Keratinocyte (primary cell): ENCODE measurements at regions not wholly inside any gene's neighbourhood (a gene's known extent, or its start where the extent isn't known, plus 50 kb on each side); places are given as distances from the start of the nearest gene placed in this dataset.

Experiments
- DNase-seq: peaks from one replicate; pipeline ENCODE4 v3.0.0-alpha.2; 2011; ENCODE audit warnings: low read depth, missing footprints, low spot score
- FAIRE-seq: peaks from 2 replicates; lab custom pipeline; 2011; peaks lifted over from hg19 to GRCh38; lab: Jason Lieb, UNC
- H2AFZ ChIP-seq: 2 replicates; pipeline ENCODE4 v1.6.0; 2012; ENCODE audit warnings: low read length, control low read depth, inconsistent platforms; ENCODE audit not compliant: control insufficient read depth
- H3K27ac ChIP-seq: 2 replicates; pipeline ENCODE4 v1.5.1; 2011; ENCODE audit warnings: low read length; ENCODE audit not compliant: control insufficient read depth, insufficient read depth
- H3K27me3 ChIP-seq: 3 replicates; pipeline ENCODE4 v1.6.0; 2011; ENCODE audit warnings: low read length; ENCODE audit not compliant: control insufficient read depth, insufficient read depth; ENCODE audit errors: extremely low read depth
- H3K36me3 ChIP-seq, 2 experiments: 2 replicates in 1 of 2; 3 replicates in 1 of 2; pipeline ENCODE4 v1.5.1; 2011; ENCODE audit warnings: low read length in 2 of 2, mild to moderate bottlenecking in 1 of 2; ENCODE audit not compliant: control insufficient read depth in 2 of 2, insufficient read depth in 2 of 2; ENCODE audit errors: extremely low read depth in 1 of 2
- H3K4me1 ChIP-seq: 3 replicates; pipeline ENCODE4 v1.5.1; 2011; ENCODE audit warnings: low read length; ENCODE audit not compliant: control insufficient read depth, insufficient read depth; ENCODE audit errors: extremely low read depth
- H3K4me2 ChIP-seq: 3 replicates; pipeline ENCODE4 v1.6.0; 2011; ENCODE audit warnings: low read depth, low read length; ENCODE audit not compliant: control insufficient read depth, insufficient read depth; ENCODE audit errors: extremely low read depth
- H3K4me3 ChIP-seq, 3 experiments: fragments of 200-600 bp in 1 of 3; sonication (generic) in 1 of 3; 2 replicates in 2 of 3; 3 replicates in 1 of 3; pipeline ENCODE4 v1.5.1; 2011 to 2016; ENCODE audit warnings: low read length in 3 of 3, mild to moderate bottlenecking in 3 of 3, control low read depth in 2 of 3, inconsistent platforms in 1 of 3, low read depth in 1 of 3, mixed read lengths in 1 of 3, mixed run types in 1 of 3, moderate library complexity in 1 of 3; ENCODE audit not compliant: control insufficient read depth in 2 of 3, insufficient read depth in 2 of 3; ENCODE audit errors: extremely low read depth in 1 of 3
- H3K79me2 ChIP-seq: 2 replicates; pipeline ENCODE4 v1.6.0; 2012; ENCODE audit warnings: low read length; ENCODE audit not compliant: control insufficient read depth, insufficient read depth
- H3K9ac ChIP-seq: 3 replicates; pipeline ENCODE4 v1.6.0; 2011; ENCODE audit warnings: low read length; ENCODE audit not compliant: control insufficient read depth, insufficient read depth; ENCODE audit errors: extremely low read depth
- H3K9me1 ChIP-seq: 3 replicates; pipeline ENCODE4 v1.6.0; 2011; ENCODE audit warnings: low read length; ENCODE audit not compliant: control insufficient read depth, insufficient read depth; ENCODE audit errors: extremely low read depth
- H3K9me3 ChIP-seq: 2 replicates; pipeline ENCODE4 v1.5.1; 2012; ENCODE audit warnings: low read depth, low read length; ENCODE audit not compliant: control insufficient read depth
- H4K20me1 ChIP-seq: 3 replicates; pipeline ENCODE4 v1.6.0; 2011; ENCODE audit warnings: low read length; ENCODE audit not compliant: control insufficient read depth, insufficient read depth; ENCODE audit errors: extremely low read depth
- EZH2 ChIP-seq: IDR thresholded peaks from one replicate; pipeline ENCODE4 v1.6.1; 2012; ENCODE audit warnings: inconsistent platforms, mild to moderate bottlenecking, low read length, moderate library complexity
- dilution Hi-C: fragments of 300-500 bp; cut with MboI; formaldehyde crosslinking; loops from one replicate; pipeline ENCODE4 v1.7.0; 2020; ENCODE audit warnings: low sequenced_read_pairs; ENCODE audit not compliant: extremely low pct_ligation_motif_present
- TF ChIP-seq, protein P1 (sequence below), 3 experiments: IDR thresholded peaks in 1 of 3; conservative IDR thresholded peaks in 1 of 3; optimal IDR thresholded peaks in 1 of 3; 2 replicates in 2 of 3; 3 replicates in 1 of 3; pipeline versions ENCODE3 to v1.5.1; 2011; ENCODE audit warnings: low read length in 3 of 3, mild to moderate bottlenecking in 3 of 3, moderate library complexity in 2 of 3, control low read depth in 1 of 3, inconsistent platforms in 1 of 3; ENCODE audit not compliant: insufficient read depth in 2 of 3; ENCODE audit errors: extremely low read depth in 1 of 3

DNA sequence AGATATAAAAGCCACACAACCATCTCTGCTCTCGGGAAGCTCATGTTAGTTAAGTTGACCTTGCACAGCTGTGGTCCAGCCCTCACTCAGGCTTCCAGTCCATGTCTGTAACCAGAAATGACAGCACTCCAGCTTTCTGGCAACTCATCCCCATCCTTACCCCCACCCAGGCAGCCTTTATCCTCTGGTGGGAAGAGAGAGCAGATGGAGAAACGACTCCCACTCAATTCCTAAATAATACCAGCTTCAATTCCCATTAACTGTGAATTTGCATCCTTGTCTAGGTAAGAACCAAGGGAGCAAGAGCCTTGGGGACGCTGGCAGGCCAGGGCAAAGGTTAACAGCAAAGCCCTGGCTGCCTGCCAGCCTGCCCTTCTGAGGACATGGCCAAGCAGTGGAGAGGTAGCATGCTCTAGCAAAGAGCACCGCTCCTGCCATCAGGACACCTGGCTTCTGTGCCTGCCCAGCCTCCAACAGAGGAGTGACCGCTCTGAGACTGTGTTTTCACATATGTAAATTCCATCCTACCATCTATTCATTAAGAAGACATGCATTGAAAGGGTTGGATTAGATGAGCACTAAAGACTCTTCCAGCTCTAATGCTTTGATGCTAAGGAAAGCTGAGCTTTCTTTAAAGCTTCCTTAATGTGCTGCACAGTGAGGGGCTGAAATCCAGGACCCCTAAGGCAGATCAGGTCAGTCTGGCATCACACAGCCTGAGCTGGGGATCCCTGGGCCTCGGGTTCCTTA, 236.1 kb downstream of the GRIN2B start:
- H3K79me2 ChIP-seq: no peaks in the 10 kb centered on the region
- no peak for DNase-seq
- no peak overlapping the region for H2AFZ ChIP-seq
- no peaks in the 10 kb centered on the region for H3K9me3 ChIP-seq
- no peaks in the 10 kb centered on the region for H3K9me1 ChIP-seq
- H3K4me3 ChIP-seq: no peak overlapping the region
- H3K4me2 ChIP-seq: no peak overlapping the region
- H3K27me3 ChIP-seq: no peaks in the 10 kb centered on the region
- H4K20me1 ChIP-seq: no peaks in the 10 kb centered on the region
- H3K4me1 ChIP-seq: no peaks in the 10 kb centered on the region
- no peaks in the 10 kb centered on the region for H3K36me3 ChIP-seq
- no peak overlapping the region for H3K9ac ChIP-seq
- no peak for TF ChIP-seq EZH2
- TF ChIP-seq, protein P1, sequence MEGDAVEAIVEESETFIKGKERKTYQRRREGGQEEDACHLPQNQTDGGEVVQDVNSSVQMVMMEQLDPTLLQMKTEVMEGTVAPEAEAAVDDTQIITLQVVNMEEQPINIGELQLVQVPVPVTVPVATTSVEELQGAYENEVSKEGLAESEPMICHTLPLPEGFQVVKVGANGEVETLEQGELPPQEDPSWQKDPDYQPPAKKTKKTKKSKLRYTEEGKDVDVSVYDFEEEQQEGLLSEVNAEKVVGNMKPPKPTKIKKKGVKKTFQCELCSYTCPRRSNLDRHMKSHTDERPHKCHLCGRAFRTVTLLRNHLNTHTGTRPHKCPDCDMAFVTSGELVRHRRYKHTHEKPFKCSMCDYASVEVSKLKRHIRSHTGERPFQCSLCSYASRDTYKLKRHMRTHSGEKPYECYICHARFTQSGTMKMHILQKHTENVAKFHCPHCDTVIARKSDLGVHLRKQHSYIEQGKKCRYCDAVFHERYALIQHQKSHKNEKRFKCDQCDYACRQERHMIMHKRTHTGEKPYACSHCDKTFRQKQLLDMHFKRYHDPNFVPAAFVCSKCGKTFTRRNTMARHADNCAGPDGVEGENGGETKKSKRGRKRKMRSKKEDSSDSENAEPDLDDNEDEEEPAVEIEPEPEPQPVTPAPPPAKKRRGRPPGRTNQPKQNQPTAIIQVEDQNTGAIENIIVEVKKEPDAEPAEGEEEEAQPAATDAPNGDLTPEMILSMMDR (optimal IDR thresholded peaks at IDR 0.05 in 1 of 3, IDR thresholded peaks at IDR 0.05 in 1 of 3, conservative IDR thresholded peaks at IDR 0.05 in 1 of 3; ENCODE audit: extremely low read depth in 1 of 3, insufficient read depth in 2 of 3, low read length in 3 of 3): no peak
- H3K27ac ChIP-seq: no peak overlapping the region
- dilution Hi-C loops: no loop called here
- FAIRE-seq: no peak

DNA sequence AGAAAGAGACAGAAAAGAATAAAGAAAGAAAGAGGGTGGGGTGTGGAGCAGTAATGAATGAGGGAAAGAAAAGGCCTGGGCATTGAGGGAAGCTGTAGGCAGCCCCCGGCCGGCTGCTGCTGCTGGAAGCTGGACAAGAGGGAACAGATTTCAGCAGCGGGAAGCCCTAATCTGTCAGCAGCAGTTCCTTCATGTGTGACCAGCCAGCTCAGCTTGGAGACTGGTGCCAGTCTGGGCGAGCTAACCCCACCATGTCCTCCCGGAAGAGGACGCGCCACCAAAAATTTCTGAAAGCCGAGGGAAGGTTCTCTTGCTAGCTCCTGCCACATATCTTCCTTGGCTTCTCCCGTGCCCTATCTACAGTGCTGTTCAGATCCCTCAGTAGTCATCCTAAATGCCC, 236.8 kb downstream of the GRIN2B start:
- FAIRE-seq: no peak
- Histone ChIP-seq H3K9me3 (no peaks in the 10 kb centered on the region), H3K27ac (no peak overlapping the region), H4K20me1 (no peaks in the 10 kb centered on the region), H3K36me3 (no peaks in the 10 kb centered on the region), H3K27me3 (no peaks in the 10 kb centered on the region), H3K4me1 (no peaks in the 10 kb centered on the region), H3K9ac (no peak overlapping the region), H3K4me2 (no peak overlapping the region), H2AFZ (no peak overlapping the region), H3K79me2 (no peaks in the 10 kb centered on the region), H3K9me1 (no peaks in the 10 kb centered on the region), H3K4me3 (no peak overlapping the region)
- TF ChIP-seq EZH2: no peak
- TF ChIP-seq, protein P1 (optimal IDR thresholded peaks at IDR 0.05 in 1 of 3, IDR thresholded peaks at IDR 0.05 in 1 of 3, conservative IDR thresholded peaks at IDR 0.05 in 1 of 3; ENCODE audit: extremely low read depth in 1 of 3, insufficient read depth in 2 of 3, low read length in 3 of 3): no peak
- DNase-seq: no peak
- dilution Hi-C loops: no loop called here
